ENCODE measurements at regions not wholly inside any gene's neighbourhood (a gene's known extent, or its start where the extent isn't known, plus 50 kb on each side); places are given as distances from the start of the nearest gene placed in this dataset.

GRCh38 chr1:5492846-5493245, 499.4 kb downstream of the NPHP4 start:
- Mint-ChIP-seq H3K4me3 (no peak overlapping the region), H3K27me3 (ENCODE audit: insufficient read depth) (no peaks in the 10 kb centered on the region; the same call in none of the 2 replicates), H3K9me3 (peaks cover 31% of the 10 kb centered on the region), H3K27ac (no peak overlapping the region), H3K36me3 (ENCODE audit: low read depth) (no peaks in the 10 kb centered on the region), H3K4me1 (ENCODE audit: low read depth) (no peaks in the 10 kb centered on the region)
- no peak for DNase-seq
- TF ChIP-seq, protein P1, sequence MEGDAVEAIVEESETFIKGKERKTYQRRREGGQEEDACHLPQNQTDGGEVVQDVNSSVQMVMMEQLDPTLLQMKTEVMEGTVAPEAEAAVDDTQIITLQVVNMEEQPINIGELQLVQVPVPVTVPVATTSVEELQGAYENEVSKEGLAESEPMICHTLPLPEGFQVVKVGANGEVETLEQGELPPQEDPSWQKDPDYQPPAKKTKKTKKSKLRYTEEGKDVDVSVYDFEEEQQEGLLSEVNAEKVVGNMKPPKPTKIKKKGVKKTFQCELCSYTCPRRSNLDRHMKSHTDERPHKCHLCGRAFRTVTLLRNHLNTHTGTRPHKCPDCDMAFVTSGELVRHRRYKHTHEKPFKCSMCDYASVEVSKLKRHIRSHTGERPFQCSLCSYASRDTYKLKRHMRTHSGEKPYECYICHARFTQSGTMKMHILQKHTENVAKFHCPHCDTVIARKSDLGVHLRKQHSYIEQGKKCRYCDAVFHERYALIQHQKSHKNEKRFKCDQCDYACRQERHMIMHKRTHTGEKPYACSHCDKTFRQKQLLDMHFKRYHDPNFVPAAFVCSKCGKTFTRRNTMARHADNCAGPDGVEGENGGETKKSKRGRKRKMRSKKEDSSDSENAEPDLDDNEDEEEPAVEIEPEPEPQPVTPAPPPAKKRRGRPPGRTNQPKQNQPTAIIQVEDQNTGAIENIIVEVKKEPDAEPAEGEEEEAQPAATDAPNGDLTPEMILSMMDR (IDR thresholded peaks at IDR 0.05), result no peak

DNA sequence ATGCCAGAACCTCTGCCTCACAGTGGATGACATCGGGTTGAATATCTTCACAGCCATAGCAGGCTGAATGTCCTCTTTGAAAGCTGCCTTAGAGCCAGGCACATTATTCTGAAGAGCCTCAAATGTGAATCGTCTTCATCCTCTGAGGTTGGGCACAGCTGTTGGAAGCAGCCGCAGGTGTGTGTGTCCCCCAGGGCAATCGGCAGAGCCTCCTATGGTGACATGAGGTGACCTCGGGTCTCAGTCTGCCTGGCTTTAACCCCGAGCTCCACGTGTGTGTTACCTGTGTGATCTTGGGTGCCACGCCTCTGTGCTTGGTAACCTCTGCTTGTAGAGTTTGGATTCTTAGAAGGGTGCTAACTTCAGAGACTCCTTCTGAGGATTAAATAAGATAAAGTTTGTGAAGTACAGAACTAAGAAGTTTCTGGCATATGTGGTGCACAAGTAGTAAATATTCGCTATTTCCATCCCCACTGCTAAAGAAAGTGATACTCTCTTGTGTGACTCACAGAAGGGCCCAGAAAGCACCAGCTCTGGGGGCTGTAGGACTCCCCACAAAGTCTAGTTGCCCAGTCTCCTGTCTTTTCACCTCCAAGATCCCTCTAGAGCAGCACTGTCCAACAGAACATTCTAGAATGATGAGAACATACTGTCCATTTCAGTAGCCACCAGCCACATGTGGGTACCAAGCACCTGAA, 500.9 kb downstream of the NPHP4 start:
- Mint-ChIP-seq H3K36me3 (ENCODE audit: low read depth) (no peaks in the 10 kb centered on the region), H3K9me3 (peaks cover 25% of the 10 kb centered on the region), H3K27me3 (ENCODE audit: insufficient read depth) (no peaks in the 10 kb centered on the region; the same call in none of the 2 replicates), H3K27ac (no peak overlapping the region), H3K4me1 (ENCODE audit: low read depth) (no peaks in the 10 kb centered on the region), H3K4me3 (no peak overlapping the region)
- TF ChIP-seq, protein P1 (IDR thresholded peaks at IDR 0.05), result no peak
- DNase-seq, result no peak

GRCh38 chr1:5490635-5491034, 501.6 kb downstream of the NPHP4 start:
- Mint-ChIP-seq H3K4me3 (no peak overlapping the region), H3K36me3 (ENCODE audit: low read depth) (no peaks in the 10 kb centered on the region), H3K27me3 (ENCODE audit: insufficient read depth) (no peaks in the 10 kb centered on the region; the same call in none of the 2 replicates), H3K9me3 (peaks cover 31% of the 10 kb centered on the region), H3K27ac (no peak overlapping the region), H3K4me1 (ENCODE audit: low read depth) (no peaks in the 10 kb centered on the region)
- no peak for DNase-seq
- TF ChIP-seq, protein P1 (IDR thresholded peaks at IDR 0.05), result no peak

DNA sequence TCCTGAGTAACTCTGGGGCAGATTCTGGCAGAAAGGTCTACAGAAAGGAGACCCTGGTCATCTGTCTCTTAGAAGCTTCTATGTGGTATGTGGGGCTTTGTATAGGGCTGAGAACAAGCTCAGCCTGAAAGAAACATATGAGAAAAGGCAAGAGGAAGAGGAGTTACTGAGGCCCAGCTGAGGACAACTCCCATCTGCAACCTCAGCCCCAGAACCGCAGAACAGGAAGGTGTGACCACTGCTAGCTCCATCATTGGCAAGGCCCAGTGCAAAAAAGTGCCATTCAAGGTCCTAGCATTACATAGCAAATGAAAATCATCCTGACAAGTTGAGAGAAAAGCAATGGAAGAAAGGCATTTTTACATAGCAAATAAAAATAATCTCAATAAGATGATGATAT, 503.8 kb downstream of the NPHP4 start:
- DNase-seq, result no peak
- H3K9me3 Mint-ChIP-seq, result peaks cover 34% of the 10 kb centered on the region
- no peak overlapping the region for H3K27ac Mint-ChIP-seq
- TF ChIP-seq, protein P1 (IDR thresholded peaks at IDR 0.05), result no peak
- H3K27me3 Mint-ChIP-seq (ENCODE audit: insufficient read depth), result no peaks in the 10 kb centered on the region; the same call in 1 of the 2 replicates
- no peaks in the 10 kb centered on the region; the same call in 1 of the 2 replicates for H3K36me3 Mint-ChIP-seq (ENCODE audit: low read depth)
- H3K4me1 Mint-ChIP-seq (ENCODE audit: low read depth), result no peaks in the 10 kb centered on the region
- no peak overlapping the region for H3K4me3 Mint-ChIP-seq

GRCh38 chr1:5485968-5486696, 506.1 kb downstream of the NPHP4 start:
- TF ChIP-seq, protein P1 (IDR thresholded peaks at IDR 0.05), result no peak
- peaks cover 50% of the 10 kb centered on the region for H3K9me3 Mint-ChIP-seq
- no peak overlapping the region for H3K27ac Mint-ChIP-seq
- H3K27me3 Mint-ChIP-seq (ENCODE audit: insufficient read depth), result peaks cover 1% of the 10 kb centered on the region; the same call in 1 of the 2 replicates
- H3K4me1 Mint-ChIP-seq (ENCODE audit: low read depth), result no peaks in the 10 kb centered on the region
- DNase-seq, result no peak
- H3K4me3 Mint-ChIP-seq, result no peak overlapping the region
- H3K36me3 Mint-ChIP-seq (ENCODE audit: low read depth), result no peaks in the 10 kb centered on the region; the same call in 1 of the 2 replicates
